T-helper 1 cell treated with Interleukin-12 subunit alpha and Interleukin-12 subunit beta and Interleukin-4 antibody, amounts not matched to agents 30 ng/mL and 1 ng/mL, for 36 hours (primary cell): ENCODE measurements at regions not wholly inside any gene's neighbourhood (a gene's known extent, or its start where the extent isn't known, plus 50 kb on each side); places are given as distances from the start of the nearest gene placed in this dataset.
"Not testable (repeated sequence)": the region's sequence is repeated elsewhere in the genome, so short reads cannot be mapped to it uniquely, and the experiment has no call there.

Source experiments
- intact Hi-C: fragments of 100-400 bp; cut with micrococcal nuclease; formaldehyde crosslinking; loops from one replicate; pipeline ENCODE4 v1.15.1; 2024

DNA sequence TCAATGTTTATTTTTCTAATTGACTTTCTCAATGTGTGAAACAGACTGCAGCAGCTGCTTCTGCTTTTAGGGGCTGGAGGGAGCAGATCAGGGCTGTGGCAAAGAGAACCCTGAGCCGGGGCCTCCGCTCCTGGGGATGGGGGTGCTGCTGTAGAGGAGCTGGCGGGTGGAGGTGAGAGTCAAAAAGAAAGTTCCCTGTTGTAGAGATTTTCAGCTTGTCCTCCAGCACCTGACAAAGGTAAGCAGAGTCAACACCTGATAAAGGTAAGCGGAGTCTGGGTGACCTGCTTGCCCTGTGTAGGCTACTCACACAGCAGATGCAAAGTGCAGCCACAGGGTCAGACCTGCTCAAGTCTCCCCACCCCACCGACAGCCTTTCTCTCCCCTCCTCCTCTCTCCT is 252.4 kb upstream of the IRX1 start:
- intact Hi-C loops, result no loop called here

DNA sequence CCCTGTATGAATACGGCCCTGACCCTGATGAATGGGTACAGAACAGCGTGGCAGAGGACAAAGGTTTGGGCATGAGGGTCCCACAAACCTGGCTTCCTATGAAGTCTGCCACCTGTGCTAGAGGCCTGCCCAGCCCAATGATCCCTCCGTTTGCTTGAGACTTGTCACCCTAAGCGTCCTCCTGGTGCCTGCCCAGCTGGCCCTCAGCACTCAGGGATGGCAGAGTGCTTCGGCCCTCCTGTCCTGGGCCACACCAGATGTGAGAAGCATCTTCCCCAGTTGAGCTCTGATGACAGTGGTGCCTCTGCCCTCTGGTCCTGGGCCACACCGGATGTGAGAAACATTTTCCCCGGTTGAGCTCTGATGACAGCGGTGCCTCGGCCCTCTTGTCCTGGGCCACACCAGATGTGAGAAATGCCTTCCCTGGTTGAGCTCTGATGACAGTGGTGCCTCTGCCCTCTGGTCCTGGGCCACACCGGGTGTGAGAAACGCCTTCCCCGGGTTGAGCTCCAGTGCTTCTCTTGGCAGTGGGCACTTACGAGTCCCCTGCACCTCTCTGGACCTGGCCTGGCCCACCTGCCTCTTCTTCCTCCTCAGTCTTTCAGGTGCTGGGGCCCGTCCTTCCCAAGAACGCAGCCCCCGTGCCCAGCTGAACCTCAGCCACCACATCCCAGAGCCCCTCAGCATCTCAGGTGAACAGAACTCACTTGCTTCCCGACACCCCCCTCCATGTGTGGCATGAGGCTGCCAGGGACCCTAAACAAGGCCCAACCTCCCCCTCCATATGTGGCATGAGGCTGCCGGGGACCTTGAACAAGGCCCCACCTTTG is 253.1 kb upstream of the IRX1 start:
- intact Hi-C loops, result no loop called here

DNA sequence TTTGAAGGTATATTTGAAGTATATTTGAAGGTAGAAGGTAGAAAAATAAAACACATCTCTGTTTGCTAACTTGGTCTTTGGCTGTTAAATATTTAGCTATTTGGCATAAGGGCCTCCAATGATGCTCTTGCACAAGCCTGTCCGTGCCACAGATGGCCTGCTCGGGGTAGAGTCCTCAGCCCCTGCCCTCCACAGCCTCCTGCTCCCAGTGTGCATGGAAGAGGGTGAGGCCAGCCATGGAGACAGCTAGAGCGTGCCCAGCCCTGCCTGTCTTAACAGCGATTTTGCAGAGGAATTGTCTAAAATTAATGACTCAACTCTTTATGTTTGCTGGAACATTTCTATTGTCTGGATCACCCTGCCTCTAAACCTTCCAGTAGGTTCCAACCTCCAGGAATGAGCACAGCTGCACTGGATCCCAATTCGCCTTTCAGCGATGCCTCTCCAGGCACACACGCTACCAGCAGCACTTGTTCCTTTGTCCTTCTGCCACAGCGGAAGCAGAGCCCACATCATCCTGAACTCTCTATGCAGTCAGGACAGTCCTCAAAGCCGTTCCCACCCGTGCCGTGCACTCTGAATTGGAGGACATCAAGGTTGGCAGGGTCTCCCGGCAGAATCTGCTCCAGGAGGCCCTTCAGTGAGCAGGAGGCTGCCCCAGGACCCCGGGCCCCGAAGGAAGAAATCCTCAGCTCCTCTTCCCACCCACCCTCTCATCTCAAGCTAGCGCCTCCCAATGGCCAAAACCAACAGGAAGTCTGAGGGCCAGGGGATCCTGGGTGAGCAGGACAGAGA is 254.0 kb upstream of the IRX1 start:
- intact Hi-C loops, result no loop called here

DNA sequence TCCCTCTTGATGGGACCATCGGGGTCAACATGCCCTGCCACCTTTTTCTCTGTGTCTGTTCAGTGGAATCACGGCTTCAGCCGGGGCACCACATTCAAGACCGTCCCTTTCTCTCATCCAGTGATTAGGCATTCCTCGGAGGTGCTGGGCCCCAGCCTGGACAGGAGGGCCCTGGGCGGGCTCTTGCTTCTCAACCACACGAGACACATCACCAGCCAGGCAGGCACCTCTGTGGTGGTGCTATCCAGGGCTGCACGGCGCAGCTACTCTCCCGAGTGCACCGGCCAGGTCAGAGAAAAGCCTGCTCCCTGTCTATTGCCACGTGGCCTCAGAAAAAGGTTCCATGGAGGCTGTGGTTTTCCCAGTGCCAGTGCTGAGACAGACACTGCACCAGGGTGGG is 255.2 kb upstream of the IRX1 start:
- intact Hi-C loops, result no loop called here

DNA sequence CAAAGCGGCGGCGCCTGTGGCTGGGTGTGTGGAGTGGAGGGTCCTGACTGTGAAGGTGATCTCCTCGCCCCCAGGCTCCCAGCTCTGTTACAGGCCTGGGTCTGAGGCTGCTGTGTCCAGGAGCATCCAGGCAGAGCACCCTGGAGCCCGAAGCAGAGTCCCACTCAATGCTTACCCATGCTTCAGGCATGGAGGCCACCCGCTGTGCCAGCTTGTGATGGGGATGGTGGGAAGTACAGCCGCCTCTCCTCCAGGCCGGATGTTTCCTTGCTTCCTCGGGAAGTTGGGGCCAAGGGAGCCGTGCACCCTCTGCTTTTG is 255.9 kb upstream of the IRX1 start:
- intact Hi-C loops, result no loop called here

DNA sequence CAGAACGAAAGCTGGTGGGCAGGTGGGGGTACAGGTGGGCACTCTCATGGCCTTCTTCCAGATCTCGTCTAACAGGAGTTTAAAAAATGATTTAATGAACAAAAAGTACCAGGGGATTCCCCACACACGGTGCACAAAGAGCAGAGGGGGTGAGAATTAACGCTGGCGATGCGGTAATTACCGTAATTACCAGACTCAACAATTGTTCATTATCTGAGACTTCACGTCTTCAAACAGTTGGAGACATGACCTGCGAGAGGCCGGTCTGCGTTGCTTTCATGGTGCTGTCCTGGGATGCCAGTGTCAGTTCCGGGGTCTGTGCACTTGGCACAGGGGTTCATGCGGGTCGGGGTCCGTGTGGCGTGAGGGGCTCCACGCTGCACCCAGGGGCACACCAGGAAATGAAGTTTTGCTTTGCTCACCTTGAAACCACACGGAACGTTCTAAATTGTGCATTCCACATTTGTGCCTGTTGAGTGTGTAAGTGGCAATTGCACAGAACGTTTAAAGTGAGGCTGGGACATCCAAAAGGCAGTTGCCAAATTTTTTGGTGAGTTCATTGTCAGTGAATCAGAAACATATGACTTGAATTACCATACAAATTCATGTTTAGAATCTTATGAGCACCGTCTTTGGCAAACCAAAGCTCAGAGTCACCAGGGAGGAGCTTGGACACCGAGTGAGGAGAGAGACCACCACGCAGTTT is 256.4 kb upstream of the IRX1 start:
- intact Hi-C loops, result no loop called here

DNA sequence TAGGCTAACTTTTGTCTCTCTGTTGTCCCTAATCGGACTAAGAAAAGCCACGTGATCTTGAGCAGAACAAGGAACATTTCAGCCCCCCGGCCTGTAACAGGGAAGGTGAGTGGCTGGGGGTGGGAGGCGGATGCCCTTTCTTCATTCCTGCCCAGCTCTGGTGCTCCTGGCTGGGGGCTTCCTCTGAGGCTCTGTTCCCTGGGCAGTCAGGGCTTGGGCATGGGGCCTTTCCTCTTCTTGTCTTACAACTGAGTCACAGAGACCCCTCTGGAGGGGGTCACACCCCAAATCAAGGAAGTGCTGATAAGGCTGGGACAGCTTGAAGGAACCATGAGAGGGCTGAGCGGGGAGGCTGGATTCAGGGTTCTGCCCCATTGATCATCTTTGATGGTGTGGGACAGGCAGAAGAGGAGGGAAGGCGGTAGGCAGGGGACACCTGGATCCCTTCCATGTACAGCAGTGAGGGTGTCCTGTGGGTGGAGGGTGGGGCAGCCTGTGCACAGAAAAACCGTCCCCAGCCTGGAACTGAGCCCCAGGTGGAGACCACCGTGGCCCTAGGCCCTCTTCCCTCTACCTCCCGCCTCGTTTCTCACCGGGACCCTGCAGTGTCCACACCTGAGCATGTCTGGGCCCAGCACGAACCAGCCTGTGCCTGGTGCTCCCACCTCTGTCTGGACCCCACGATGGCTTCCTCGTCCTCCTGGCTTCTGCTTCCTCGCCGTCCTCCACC is 257.7 kb upstream of the IRX1 start:
- intact Hi-C loops, result no loop called here

DNA sequence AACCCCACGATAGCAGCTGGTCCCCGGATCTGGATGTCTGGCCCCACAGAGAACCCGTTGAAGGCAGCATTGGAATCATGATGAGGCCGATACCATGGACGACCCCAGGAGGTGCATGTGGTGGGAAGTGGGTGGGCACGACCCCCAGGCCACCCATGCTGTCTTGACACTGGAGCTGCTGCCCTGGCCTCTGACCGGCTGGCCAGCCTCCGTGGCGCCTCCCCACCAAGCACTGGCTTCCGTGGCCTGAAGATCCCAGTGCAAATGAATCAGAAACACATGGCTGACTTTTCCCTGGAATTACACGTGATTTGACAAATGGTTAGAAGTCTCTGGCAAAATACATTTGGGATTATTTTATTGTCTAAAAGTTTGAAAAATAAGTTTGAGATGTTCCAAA is 259.0 kb upstream of the IRX1 start:
- intact Hi-C loops, result no loop called here

DNA sequence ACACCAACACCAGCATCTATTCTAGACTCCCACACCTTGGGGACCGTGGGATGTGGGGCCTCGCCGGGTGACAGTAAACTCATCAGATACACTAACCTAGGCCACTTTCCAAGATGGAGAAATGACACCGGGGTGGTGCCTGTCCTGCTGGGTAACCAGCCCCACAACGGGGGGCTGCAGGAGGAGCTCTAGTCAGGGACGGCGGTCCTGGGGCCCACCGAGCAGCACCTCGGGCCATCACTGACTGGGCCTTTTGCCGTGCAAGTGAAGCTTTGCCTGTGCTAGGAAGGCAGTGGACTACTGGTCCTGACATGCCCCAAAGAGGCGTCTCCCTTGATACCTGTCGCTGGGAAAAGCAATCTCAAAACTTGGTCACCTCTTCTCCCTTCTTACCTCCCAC is 260.3 kb upstream of the IRX1 start:
- intact Hi-C loops, result no loop called here

DNA sequence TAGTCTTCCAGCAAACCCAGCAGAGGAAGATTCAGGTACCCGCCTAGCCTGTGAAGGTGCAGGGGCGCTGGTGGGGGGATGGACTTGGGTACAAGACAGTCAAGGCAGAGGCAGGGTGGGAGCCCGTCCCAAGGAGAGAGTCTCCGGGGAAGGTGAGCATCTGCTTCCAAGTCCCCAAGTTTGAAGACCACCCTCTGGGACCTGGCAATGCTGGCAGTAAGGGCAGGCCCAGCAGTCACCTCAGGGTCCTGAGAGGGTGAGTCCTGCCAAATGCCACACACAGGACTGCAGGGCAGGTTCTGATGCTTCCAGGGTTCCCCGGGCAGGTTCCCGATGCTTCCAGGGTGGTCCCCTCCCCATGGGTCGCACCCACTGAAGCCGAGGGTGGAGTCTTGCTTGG is 261.8 kb upstream of the IRX1 start:
- intact Hi-C loops, result no loop called here

DNA sequence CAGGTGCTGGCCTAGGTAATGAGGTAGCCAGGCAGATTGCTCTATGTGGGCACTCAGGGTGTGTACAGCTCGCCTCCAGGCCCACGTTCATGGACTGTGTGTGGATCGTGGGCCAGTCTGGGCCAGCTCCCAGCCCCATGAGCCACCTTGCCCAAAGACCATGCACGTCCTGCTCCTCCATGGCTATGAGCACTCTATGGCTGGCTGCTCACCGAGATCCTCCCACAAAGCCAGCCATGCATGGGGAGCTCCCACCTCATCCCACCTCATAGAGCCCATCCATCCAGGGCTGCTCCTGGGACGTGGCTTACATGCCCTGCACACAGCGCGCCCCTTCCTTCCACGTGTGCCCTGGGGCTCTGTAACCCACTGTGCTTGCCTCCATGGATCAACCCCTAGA is 262.5 kb upstream of the IRX1 start:
- intact Hi-C loops, result no loop called here

DNA sequence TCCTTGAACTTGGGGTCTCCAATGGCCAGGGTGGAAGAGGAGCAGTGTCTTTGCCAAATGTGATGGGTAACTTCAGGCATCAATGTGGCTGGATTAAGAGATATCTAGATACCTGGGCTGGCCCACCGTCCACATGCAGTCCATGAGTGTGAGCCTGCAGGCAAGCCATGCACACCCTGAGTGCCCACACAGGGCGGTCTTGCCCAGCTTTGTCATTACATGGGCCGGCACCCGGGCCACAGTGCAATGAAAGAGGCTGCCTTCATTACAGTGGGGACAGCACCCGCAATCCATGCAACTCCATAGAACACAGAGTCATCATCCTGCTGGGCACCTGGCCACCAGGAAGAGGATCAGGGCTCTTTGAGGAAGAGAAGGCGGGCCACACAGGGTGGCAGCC is 263.8 kb upstream of the IRX1 start:
- intact Hi-C loops, result no loop called here

DNA sequence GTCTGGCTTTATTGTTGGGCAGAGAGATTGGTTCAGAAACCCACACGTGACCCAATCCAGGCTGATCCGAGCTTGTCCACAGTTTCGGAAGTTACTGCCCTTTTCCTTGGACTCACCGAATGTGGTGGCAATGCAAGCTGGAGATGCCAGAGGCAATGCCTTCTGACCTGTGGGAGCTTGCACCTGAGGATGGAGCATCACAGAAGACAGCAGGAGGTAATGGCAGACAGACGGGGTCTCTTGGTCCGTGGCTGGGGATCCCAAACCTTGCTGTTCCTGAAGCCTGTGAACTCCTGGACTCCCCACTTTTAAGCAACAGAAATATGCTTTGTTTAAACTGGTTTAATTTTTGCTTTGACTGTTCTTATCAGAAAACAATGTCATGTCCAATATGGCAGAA is 265.2 kb upstream of the IRX1 start:
- intact Hi-C loops, result no loop called here

DNA sequence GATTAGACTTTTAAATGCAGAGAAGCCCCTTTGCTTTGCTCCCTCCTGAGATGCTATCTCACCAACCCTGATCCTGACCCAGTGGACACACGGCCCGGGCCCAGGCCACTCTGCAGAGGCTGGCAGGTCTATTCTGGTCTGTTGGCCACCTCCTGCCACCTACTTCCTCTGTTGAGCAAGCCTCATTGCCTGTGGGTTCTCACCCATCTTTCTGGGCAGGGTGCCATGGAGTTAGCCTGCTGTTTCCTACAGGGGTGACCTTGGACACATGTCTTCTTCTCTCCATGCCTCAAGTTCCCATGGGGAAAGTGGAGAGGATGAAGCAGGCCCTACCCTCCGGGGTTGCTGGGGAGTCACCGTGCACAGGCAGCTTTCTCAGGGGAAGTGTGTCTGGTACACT is 266.2 kb upstream of the IRX1 start:
- intact Hi-C loops, result no loop called here

DNA sequence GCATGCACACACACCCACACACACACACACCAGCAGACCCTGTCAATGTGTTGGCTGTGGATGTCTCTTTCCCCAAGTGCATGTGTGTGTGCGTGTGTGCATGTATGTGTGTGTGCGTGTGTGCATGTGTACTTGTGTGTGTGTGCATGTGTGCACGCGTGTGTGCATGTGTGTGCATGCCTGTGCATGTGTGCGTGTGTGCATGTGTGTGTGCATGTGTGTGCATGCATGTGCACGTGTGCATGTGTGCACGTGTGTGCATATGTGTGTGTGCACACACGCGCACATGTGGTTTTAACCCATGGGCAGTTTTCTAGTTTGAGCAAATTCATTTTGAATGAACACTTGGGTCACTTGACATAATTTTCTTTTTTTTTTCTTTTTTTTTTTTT is 268.8 kb upstream of the IRX1 start:
- intact Hi-C loops, result no loop called here

DNA sequence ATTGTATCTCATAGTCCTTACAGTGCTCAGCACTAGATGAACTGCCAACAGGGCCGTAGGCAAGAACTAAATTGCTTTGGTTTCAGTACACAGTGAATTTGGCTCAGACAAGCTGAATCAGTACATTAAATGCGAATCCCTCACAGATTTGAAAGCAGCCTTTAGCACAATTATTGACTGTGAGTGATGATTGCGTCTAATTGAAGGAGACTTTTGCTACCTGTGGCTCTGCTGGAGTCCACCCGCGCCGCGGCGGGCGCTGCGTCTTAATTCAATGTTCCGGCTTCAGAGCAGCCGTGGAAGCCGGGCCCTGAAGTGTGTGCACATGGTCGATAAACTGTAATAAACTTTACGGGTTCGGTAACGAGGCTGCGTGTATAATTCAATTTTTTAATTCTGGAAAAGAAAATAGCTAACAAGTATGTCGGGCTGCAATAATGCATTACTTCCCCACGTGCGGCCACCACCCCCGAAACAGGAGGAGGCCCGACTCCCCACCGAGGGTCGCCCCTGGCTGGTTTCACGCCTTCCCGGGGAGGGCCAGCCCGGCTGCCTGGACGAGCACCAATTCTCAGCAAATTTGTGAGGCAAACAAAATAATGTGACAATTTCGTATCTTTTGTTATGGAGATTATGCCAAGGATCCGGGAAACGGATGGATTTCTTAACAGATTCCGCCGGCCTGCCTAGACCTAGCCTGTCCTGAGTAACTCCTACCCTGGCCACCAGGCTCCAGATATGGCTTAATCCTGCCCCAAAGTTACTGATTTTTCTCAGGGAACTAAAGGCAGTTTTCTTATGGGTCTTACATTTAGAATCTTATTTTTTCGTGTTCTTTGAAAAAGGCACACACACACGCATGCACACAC is 269.4 kb upstream of the IRX1 start:
- intact Hi-C loops, result no loop called here

DNA sequence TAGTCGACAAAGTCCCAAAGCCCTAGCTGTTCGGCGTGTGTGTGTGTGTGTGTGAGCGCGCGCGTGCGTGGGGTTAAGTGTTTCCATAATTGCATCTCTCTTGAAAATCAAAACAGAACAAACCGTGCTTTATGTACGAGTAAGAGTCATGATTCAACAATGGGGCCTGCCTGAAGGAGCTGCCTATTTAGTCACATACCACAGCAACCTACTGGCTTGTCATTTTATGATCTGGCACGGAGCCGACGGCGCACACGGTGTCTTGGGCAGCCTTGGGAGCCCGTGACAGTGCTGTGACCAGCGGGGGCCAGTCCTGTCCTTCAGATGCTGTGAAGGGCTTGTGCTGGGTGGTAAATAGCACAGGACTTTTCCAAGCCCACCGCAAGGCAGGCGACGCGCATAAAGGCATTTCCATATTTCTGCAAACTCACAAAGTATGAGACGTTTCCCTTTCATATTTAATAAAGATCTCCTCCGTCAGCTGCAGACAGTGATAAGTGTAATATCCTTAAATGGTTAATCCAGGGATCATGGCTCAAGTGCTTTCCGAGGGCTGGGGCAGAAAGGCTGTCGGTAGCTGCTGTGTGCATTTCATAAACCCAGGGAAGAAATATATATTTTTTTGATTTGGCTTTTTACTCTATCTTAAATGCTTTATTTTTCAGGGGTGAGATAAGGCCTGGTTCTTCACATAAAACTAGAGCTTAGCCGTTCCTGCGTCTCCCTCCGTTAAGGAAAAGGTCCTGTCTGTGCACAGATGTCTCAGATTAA is 270.2 kb upstream of the IRX1 start:
- intact Hi-C loops, result no loop called here

DNA sequence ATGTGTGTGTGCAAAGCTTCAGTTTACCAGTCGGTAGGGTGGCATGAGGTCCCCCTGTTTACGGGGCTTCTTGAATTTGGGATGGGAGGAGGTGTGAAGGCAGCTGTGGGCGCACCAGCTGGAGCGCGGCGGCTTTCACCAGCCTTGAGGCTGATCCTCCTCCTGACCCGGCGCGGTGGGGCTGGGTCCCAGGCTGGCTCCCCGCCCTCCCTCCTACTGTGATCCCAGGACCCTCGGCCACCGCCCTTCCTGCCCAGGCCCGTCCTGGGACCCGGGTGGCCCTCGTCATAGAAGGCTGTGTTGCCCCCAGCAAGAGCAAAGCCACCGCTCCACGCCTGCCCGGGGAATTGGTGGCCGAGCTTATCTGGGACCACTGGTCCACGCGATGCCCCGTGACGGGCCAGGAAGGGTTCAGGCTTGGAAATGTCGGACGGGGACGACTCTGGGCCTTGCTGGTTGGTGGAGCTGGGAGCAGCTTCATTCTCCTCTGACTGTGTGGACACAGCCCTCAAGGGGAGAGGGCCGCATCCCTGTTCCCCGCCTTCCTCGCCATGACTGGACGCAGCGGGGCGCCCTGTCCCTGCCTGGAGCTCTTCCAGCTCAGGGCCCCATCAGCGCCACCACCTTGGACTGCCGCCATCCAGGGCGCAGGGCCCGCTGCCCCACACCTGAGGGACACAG is 271.1 kb upstream of the IRX1 start:
- intact Hi-C loops, result no loop called here

DNA sequence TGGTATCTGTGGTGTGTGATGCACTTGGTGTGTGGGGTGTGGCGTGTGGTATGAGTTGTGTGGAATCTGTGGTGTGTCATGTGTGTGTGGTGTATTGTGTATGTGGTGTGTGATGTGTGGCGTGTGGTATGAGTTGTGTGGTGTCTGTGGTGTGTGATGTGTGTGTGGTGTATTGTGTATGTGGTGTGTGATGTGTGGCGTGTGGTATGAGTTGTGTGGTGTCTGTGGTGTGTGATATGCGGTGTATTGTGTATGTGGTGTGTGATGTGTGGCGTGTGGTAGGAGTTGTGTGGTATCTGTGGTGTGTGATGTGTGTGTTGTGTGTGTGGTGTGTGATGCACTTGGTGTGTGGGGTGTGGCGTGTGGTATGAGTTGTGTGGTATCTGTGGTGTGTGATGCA is 271.7 kb upstream of the IRX1 start:
- intact Hi-C loops, result not testable (repeated sequence)

DNA sequence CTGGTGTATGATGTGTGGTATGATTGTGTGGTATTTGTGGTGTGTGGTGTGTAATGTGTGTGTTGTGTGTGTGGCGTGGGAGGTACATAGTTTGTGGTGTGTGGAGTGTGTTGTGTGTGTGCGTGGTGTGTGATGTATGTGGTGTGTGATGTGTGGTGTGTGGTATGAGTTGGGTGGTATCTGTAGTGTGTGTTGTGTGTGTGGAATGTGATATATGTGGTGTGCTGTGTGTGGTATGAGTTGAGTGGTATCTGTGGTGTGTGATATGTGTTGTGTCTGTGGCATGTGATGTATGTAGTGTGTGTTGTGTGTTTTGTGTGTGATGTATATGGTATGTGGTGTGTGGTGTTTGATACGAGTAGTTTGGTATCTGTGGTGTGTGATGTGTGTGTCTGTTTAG is 272.5 kb upstream of the IRX1 start:
- intact Hi-C loops, result no loop called here
